Stimulated activated CD8-positive, alpha-beta memory T cell treated with anti-CD3 and anti-CD28 coated beads, Interleukin-7, amount 100 ng/mL, for 1 hour (primary cell): ENCODE measurements at regions not wholly inside any gene's neighbourhood (a gene's known extent, or its start where the extent isn't known, plus 50 kb on each side); places are given as distances from the start of the nearest gene placed in this dataset.

Experiments
- DNase-seq, 2 donors: peaks; one replicate each; pipeline ENCODE4 v3.0.0-alpha.2; 2020; ENCODE audit warnings: low read depth in 2 of 2

GRCh38 chr14:71287567-71287966 lies 380.3 kb downstream of the PCNX1 start:
- DNase-seq: no peak

- no peak for DNase-seq
These were observed 382.3 kb downstream of the PCNX1 start for GRCh38 chr14:71289536-71289935.

GRCh38 chr14:71290301-71290700 lies 383.0 kb downstream of the PCNX1 start:
- no peak for DNase-seq

GRCh38 chr14:71290960-71291466 lies 383.8 kb downstream of the PCNX1 start:
- no peak for DNase-seq

DNA sequence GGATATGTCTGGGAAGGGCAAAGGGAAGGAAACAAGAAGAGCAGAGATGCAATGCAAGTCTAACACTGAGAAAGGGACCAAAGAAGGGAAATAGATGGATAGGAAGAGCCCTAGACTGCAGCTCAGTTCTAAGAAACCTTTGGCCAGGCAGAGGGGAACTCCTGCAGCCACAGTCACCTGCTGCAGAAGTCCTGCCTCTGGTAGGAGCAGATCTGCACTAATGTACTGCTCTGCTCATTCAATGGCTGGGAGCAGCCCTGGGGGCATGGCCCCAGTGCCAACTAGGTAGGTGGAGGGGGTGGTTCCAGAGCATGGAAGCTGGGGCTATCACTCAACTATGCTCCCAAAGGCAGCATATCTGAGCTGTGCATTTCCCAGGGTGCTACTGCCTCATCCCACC lies 388.9 kb downstream of the PCNX1 start:
- no peak for DNase-seq

DNA sequence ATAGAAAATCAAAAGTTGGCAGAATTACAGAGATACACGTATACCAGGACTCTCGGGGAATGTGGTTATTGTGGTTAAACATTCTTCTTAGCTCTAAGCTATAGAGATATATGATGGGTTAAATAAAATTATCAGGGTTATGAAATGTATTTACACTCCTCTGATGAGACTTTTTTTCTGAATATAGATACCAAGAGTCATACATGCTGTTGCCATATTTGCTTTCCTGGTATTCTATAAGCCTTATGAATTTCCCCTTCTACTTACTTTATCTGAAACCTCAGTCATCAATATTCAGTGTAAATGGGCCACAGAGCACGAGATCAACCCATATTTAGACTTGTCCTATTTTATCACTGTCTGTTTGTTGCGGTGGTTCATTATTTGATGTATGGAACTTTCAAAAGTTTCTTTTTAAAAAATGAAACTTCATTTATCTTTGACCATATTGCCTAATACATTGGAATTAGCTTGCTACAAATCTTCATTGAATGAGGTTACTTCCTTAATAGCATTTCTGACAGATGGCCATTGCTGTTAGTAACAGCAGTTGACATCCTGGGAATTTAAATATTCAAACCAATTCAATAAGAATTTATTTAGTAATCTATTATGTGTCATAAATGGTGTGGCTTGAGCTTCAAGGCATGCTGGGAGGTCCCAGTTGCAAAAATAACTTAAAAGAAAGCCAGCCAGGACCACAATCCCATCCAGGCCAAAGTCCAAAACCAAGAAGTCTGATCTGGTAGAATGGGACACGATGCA lies 393.5 kb downstream of the PCNX1 start:
- no peak for DNase-seq

DNA sequence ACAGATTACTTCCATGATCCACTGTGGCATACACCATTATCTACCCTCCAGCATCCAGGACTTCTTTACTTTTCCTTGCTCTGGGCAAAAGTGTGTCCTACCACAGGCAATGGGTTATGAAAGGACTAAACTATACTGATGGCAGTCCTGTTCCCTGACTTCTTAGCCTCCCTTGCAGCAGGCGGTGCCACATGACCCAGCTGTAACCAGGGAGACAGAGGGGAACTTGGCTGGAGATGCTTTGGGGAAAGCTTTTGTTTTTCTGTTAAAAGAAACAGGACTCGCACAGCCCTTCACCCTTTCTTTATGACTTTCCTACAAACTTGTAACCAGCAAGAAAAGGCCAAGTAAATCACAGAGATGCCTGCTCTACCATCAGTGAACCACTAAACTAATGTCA lies 394.4 kb downstream of the PCNX1 start:
- no peak for DNase-seq

GRCh38 chr14:71304690-71305089 lies 397.4 kb downstream of the PCNX1 start:
- no peak for DNase-seq

DNA sequence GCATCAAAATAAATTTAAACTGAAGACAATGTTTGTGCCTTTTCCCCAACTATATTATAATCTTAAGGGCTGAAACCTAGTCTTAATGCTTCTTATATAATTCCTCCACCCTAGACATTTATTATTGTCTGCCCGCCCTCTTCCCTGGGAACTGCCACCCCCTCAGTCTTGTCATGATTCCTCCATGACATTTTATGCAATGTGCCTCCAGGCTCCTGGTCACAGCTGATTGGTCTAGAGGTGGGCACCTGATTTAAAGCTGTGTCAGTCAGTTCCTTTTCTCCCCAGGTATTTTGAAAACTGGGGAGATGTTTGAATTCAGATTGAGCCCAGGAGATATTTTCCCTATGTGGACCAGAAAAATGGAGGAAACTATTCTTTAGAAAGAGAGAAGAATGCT lies 401.4 kb downstream of the PCNX1 start:
- no peak for DNase-seq

DNA sequence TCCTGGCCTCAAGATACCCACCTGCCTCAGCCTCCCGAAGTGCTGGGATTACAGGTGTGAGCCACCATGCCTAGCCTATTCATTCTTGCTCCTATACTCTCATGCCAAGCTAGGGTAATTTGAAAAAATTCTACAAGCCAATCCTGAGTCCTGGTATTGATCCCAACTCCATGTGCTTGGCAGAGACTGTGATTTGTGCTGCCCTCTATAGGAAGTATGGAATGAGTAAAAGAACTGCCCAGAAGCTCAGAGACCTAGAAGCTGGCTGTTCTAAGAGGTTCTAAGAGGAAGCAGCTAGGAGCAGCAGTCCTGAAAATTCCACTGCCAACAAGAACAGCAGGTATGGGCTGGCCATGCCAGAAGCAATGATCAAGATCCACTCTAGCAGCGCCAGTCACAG lies 402.5 kb downstream of the PCNX1 start:
- DNase-seq: no peak

DNA sequence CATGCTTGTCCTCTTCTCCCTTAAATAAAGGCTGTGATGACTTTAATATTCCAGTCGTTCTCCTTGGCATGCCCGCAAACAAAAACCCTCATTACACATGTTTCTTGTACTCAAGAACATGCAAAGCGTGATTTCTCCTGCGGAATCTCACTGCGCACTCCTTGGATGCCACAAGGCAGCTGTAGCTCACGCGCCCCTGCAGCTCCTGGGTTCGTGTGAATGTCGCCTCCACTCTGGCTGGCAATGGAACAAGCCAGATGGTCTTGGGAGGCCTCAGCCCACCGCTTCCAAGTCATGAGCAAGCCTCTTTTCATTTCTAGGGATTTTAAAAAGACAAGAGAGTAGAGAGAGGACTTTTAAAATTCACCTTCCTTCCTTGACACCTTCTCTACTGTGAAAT lies 403.8 kb downstream of the PCNX1 start:
- DNase-seq: no peak

GRCh38 chr14:71314717-71315116 lies 407.5 kb downstream of the PCNX1 start:
- no peak for DNase-seq

GRCh38 chr14:71317385-71318096 lies 410.3 kb downstream of the PCNX1 start:
- DNase-seq: no peak

- no peak for DNase-seq
These were observed 410.8 kb downstream of the PCNX1 start for GRCh38 chr14:71318097-71318459.

GRCh38 chr14:71319666-71320065 lies 412.4 kb downstream of the PCNX1 start:
- DNase-seq: no peak

GRCh38 chr14:71320107-71320733 lies 413.0 kb downstream of the PCNX1 start, which contains the start of gene SIPA1L1:
Gene SIPA1L1, plus strand, starts transcription at chr14:71320476.
- peak; percentile 96 to 97 for DNase-seq

- DNase-seq: peak; percentile 20 to 25
These were observed 413.7 kb downstream of the PCNX1 start for GRCh38 chr14:71320734-71321573.

GRCh38 chr14:71321574-71322315 lies 414.5 kb downstream of the PCNX1 start:
- no peak for DNase-seq

- DNase-seq: no peak
These were observed 415.5 kb downstream of the PCNX1 start for GRCh38 chr14:71322655-71323250.

- no peak for DNase-seq
These were observed 417.6 kb downstream of the PCNX1 start for GRCh38 chr14:71324767-71325272.
